Stimulated activated memory B cell treated with anti-CD40 and anti-IgM and Interleukin-4, amounts not matched to agents 10 μg/mL and 1 μg/mL and 100 μg/mL, for 72 hours (primary cell): ENCODE measurements at regions not wholly inside any gene's neighbourhood (a gene's known extent, or its start where the extent isn't known, plus 50 kb on each side); places are given as distances from the start of the nearest gene placed in this dataset.
"Not testable (repeated sequence)": the region's sequence is repeated elsewhere in the genome, so short reads cannot be mapped to it uniquely, and the experiment has no call there.

Experiments used
- ATAC-seq: fragments of 150-1000 bp; cut with Tn5 transposase; 2 replicates; pipeline ENCODE4 v1.10.0; 2021
- H3K27ac Mint-ChIP-seq: one replicate; pipeline ENCODE4 v1.8.0; 2022; ENCODE audit warnings: mild to moderate bottlenecking, mixed read lengths
- H3K27me3 Mint-ChIP-seq: one replicate; pipeline ENCODE4 v1.8.0; 2022; ENCODE audit warnings: mixed read lengths
- H3K36me3 Mint-ChIP-seq: one replicate; pipeline ENCODE4 v1.8.0; 2022; ENCODE audit warnings: mixed read lengths
- H3K4me1 Mint-ChIP-seq: one replicate; pipeline ENCODE4 v1.8.0; 2022; ENCODE audit warnings: mixed read lengths
- H3K4me3 Mint-ChIP-seq: one replicate; pipeline ENCODE4 v1.8.0; 2022; ENCODE audit warnings: mild to moderate bottlenecking, moderate library complexity, mixed read lengths
- H3K9me3 Mint-ChIP-seq: one replicate; pipeline ENCODE4 v1.8.0; 2022; ENCODE audit warnings: mixed read lengths

DNA sequence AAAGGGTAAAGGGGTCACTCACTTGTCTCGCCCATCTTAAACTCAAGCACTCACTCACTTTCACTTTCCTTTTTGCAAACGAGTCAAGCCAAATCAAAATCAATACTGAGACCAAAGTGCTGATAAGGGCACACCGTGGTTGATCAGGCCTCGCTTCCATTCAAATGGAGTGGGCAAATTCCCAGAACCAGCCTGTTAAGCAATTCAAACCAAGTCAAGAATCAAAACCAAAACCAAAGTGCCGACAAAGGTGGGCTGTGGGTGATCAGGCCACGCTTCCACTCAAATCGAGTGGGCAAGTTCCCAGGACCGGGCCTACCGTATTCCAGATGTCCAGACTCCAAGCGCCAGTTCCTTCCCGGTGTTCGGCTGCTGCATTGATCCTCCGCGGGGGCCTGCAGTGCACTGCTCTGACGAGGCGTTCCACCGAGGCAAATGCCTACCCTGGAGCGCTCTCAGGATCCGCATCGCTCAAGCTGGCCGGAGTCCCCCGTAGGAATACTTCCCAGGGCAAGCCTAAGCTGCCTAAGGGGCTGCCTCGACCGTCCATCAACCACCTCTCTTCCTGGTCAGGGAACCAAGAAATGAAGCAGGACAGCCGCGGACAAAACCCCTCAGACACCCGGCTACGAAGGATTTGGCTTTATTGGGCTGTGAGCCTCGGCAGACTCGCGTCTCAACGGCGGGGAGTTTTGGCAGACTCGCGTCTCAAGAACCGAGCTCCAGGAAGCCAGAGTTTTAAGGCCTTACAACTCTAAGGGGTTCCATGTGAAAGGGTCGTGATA is 89.9 kb upstream of the SLC1A4 start:
- Mint-ChIP-seq H3K9me3 (peaks cover 2% of the 10 kb centered on the region), H3K27me3 (no peaks in the 10 kb centered on the region), H3K4me1 (peaks cover 22% of the 10 kb centered on the region), H3K4me3 (no peak overlapping the region), H3K36me3 (peaks cover 61% of the 10 kb centered on the region), H3K27ac (peak overlapping the region; percentile 23)
- ATAC-seq, result no peak

DNA sequence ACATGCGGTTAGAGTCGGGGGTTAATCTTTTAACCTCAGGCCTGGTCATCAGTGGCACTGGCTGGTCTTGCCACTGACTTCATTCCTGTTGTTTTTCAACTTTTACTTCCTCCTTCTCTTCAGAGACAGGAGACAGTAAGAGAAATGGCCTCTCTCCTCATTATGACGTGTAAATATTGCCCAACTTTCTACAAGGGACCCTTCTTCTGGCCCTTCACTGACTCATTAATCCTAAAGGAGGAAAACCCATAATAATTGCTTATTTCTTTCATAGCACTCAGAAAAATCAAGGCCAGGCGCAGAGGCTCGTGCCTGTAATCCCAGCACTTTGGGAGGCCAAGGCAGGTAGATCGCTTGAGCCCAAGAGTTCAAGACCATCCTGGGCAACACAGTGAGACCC is 89.3 kb upstream of the SLC1A4 start:
- ATAC-seq, H3K27ac Mint-ChIP-seq, H3K9me3 Mint-ChIP-seq, H3K4me3 Mint-ChIP-seq, H3K27me3 Mint-ChIP-seq: not testable (repeated sequence)
- peaks cover 58% of the 10 kb centered on the region for H3K36me3 Mint-ChIP-seq
- peaks cover 28% of the 10 kb centered on the region for H3K4me1 Mint-ChIP-seq

DNA sequence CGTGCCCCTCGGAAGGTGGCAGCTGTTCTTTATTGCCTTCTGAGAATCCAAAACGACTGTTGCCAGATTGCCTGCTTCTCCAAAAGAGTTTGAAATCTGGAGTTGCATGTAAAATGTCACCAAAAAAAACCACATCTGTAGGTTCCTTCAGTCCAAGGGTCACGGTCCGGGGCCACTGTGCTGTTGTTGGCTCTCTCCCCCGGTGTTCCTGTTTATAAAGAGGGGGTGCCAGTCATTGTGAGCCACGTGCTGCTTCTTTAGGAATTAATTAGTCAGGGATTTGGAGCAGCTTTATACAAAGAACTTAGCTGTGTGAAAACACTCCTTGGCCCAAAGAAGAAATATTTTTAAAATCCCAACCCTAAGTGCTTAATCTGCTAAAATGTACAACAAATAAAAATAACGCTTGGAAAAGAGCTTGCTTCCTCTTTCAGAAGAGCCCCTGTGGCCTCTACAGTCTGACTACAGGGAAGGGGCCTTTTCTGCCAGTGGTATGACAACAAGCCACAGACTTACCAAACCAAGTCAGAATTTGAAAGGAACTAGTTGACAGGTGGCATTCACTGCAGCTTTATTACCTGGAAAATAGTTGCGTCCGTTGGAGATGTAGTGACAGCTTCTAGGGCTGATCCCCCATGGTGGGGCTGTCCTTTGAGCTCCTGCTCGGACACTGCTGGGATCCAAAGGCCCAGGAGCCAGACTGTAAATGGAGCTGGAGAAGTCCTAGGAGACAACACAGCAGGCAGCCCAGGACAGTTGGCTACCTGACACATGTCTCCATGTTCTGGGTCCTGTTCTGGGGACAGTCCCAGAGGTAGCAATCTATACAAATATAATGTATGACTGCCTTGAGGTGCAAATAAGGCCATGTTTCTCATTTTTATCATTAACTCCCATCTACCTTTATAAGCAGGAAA is 84.5 kb upstream of the SLC1A4 start:
- ATAC-seq, result peak; percentile 77
- H3K9me3 Mint-ChIP-seq, result no peaks in the 10 kb centered on the region
- peaks cover 32% of the 10 kb centered on the region for H3K4me1 Mint-ChIP-seq
- H3K4me3 Mint-ChIP-seq, result no peak overlapping the region
- peak overlapping the region; percentile 23 for H3K27ac Mint-ChIP-seq
- no peaks in the 10 kb centered on the region for H3K27me3 Mint-ChIP-seq
- peaks cover 42% of the 10 kb centered on the region for H3K36me3 Mint-ChIP-seq

DNA sequence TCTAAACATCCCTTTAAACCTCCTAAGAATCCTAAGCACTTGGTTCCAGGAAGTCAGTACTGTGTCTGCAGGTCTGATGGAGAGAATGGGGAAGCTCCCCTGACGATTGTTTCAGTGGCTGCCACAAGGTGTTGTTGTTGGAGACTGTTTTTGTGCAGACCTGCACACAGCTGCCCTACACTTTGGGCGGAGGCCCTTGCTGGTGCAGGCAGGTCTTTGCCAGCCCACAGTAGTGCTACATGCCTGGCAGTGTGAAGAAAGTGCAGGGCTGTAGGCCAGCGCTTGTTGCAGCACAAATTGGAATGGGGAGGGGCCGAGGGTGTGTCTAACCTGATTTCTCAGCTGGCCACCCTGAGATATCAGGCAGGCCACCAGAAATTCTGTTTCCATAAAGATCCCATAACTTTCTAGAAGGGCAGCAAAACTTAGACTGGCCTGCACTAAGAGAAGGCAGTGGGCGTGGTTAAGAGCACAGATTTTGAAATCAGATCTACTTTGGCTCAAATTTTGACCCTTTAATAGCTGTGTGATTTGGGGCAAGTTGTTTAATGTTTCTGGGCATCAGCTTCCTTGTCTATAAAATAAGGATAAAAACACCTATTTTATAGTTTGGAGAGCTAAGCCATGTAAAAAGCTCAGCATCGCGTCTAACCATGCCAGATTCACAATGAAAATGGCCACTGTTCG is 83.7 kb upstream of the SLC1A4 start:
- Mint-ChIP-seq H3K4me1 (peaks cover 32% of the 10 kb centered on the region), H3K27ac (peak overlapping the region; percentile 23), H3K9me3 (no peaks in the 10 kb centered on the region), H3K4me3 (peak overlapping the region; percentile 6), H3K27me3 (no peaks in the 10 kb centered on the region), H3K36me3 (peaks cover 42% of the 10 kb centered on the region)
- peak; percentile 39 for ATAC-seq

DNA sequence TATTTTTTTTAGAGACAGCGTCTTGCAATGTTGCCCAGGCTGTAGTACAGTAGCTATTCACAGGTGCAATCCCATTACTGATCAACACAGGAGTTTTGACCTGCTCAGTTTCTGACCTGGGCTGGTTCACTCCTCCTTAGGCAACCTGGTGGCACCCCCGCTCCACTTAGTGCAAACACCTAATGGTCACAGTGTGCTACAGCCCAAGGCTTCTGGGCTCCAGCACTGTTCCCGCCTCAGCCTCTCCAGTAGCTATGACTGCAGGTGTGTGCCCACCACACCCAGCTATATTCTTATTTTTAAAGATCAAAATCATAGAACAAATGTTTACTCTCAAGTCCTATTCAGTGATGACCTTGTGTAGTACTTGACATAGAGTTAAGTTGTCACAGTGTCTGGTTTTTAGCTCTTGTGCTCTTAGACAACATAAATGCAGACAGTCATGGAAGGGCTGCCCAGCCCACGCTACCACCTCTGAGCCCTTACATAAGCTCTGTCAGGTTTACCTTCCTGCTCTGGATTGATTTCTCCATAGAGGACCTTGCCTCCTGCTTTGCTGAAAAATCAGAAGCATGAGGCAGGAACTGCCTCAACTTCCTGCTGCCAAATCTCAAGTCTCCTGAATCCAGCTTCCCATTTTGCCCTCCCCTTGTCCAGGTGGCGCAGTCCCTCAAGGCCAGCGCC is 82.2 kb upstream of the SLC1A4 start:
- Mint-ChIP-seq H3K36me3 (peaks cover 41% of the 10 kb centered on the region), H3K27ac (peak overlapping the region; percentile 16), H3K4me1 (peaks cover 40% of the 10 kb centered on the region), H3K4me3 (no peak overlapping the region), H3K27me3 (no peaks in the 10 kb centered on the region), H3K9me3 (no peaks in the 10 kb centered on the region)
- ATAC-seq, result no peak

DNA sequence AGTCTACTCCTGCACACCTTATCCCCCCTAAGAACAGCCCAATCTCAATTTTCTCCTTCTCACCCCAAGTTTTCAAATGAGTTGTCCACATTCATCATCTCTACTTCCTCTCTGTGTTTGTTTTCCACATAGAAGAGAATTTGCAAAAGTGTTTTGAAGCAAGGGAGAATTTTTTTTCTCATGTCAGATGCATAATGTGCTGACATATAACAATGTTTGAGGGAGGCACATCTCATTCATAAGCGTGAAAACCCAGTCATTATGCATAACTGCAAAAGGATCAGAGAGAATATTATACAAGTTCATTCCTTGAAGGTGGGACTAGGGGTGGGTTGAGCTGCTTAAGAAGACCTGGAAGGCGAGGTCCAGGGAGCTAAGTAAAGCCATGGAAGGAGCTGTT is 80.8 kb upstream of the SLC1A4 start:
- Mint-ChIP-seq H3K9me3 (no peaks in the 10 kb centered on the region), H3K4me3 (no peak overlapping the region), H3K36me3 (peaks cover 33% of the 10 kb centered on the region), H3K27ac (peak overlapping the region; percentile 37), H3K4me1 (peaks cover 48% of the 10 kb centered on the region), H3K27me3 (no peaks in the 10 kb centered on the region)
- no peak for ATAC-seq

DNA sequence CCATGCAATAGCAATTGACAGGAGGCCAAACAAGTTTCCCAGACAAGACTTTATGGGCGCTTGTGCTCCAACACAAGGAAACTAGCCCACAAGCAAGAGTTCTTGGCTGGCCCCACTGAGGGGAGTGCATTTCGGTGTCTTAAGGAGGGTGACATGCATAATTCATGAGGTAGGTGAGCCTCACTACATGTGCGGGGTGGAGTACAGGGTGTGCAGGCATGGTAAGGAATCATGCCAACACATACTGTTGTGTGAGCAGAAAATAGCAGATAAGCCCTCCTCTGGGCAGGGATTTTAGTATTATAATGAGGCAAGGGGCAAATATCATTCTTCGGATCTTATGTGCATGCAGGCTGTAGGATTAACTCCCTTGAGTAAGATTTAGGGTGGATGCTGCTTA is 78.7 kb upstream of the SLC1A4 start:
- Mint-ChIP-seq H3K27ac (peak overlapping the region; percentile 74), H3K4me1 (peaks cover 52% of the 10 kb centered on the region), H3K27me3 (no peaks in the 10 kb centered on the region), H3K9me3 (no peaks in the 10 kb centered on the region), H3K36me3 (peaks cover 34% of the 10 kb centered on the region), H3K4me3 (no peak overlapping the region)
- ATAC-seq, result no peak

DNA sequence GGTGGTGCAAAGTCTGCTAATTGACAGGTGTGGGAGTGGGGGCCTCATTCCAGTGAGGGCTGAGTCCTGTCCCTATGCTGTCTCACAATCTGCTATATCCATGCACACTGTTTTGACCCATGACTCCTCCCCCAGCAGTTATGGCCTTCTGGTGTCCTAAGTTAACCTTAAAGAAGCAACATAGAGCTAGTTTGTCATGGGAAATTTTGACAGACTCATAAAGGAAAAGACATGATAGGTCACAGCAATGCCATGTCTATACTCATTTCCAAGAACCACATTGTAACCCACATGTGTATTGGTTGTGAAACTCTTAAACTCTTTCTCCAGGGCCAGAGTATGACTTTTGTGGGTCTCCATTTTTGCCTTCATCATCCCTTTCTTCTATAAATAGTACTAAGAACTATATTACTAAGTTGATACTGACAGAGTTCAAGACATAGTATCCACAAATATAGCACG is 78.2 kb upstream of the SLC1A4 start:
- Mint-ChIP-seq H3K27me3 (no peaks in the 10 kb centered on the region), H3K27ac (peak overlapping the region; percentile 74), H3K36me3 (peaks cover 30% of the 10 kb centered on the region), H3K4me1 (peaks cover 52% of the 10 kb centered on the region), H3K4me3 (no peak overlapping the region), H3K9me3 (no peaks in the 10 kb centered on the region)
- peak; percentile 68 for ATAC-seq

DNA sequence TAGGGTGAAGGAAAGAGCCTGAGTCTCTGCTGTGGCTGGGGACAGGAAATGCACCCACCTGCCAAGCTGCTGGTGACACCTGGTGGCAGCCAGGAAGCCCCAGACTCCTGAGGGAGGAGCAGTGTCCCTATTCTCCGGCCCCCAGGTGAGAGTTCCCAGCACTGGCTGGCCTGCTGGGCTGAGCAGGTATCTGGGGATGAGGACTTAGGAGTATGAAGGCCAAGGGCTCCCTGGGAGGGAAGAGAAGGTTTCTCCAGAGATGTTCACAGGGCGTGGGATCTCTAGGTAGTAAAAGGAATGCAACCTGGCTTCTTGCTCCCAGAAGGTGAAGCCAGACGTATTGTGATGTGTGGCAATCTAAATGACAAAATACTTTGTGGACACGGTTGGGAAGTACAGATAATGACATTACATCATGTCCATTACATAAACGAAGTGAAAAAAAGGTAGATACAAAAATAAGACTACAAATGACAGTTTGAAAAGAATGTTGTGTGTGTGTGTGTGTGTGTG is 75.8 kb upstream of the SLC1A4 start:
- H3K27ac Mint-ChIP-seq, result peak overlapping the region; percentile 92
- ATAC-seq, result no peak
- H3K9me3 Mint-ChIP-seq, result no peaks in the 10 kb centered on the region
- H3K4me3 Mint-ChIP-seq, result peak overlapping the region; percentile 21
- peaks cover 70% of the 10 kb centered on the region for H3K4me1 Mint-ChIP-seq
- no peaks in the 10 kb centered on the region for H3K27me3 Mint-ChIP-seq
- peaks cover 19% of the 10 kb centered on the region for H3K36me3 Mint-ChIP-seq

DNA sequence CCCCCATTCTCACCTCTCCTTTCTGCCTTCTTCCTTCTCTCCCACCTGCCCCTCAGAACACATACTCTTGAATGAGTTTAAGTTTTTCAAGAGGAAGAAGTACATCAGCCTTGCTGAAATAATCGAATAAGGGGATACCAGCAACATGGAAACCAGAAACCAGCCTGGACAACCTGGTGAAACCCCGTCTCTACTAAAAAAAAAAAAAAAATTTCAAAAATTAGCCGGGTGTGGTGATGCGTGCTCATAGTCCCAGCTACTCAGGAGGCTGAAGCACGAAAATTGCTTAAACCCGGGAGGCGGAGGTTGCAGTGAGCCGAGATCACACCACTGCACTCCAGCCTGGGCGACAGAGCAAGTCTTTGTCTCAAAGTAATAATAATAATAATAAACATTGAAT is 75.0 kb upstream of the SLC1A4 start:
- Mint-ChIP-seq H3K4me1 (peaks cover 73% of the 10 kb centered on the region), H3K4me3 (peak overlapping the region; percentile 69), H3K27ac (peak overlapping the region; percentile 92), H3K36me3 (peaks cover 19% of the 10 kb centered on the region), H3K27me3 (no peaks in the 10 kb centered on the region), H3K9me3 (no peaks in the 10 kb centered on the region)
- peak; percentile 3 for ATAC-seq

DNA sequence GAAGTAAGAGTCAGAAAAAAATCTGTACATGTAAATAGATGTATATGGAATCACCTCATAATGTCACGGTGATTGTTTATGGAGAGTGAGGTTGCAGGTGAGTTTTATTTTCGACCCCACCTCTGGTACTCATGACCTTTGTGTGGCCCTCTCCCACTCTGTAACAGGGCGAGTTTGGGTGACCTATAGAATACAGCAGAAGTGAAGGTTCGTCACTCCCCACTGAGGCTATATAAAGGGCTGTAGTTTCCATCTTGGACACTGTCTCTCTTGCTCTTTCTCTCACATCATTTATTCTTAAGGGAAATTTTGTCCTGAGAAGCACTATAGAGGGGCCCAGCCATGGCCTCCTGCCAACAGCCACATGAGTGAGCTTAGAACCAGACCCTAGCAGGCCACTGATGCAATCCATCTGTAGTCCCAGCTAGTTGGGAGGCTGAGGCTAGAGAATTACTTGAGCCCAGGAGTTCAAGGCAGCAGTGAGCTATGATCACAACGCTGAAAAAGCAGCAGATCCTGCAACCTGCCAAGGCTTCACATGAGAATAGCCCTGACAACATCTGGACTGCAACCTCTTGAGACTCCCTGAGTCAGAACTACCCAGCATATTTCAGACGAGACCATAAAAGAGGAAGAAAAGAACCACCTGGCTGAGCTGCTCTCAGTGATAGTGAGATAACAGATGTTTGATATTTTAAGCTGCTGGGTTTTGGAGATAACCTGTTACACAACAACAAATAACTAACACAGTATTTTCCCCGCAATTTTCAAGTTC is 74.3 kb upstream of the SLC1A4 start:
- H3K27ac Mint-ChIP-seq, result peak overlapping the region; percentile 92
- H3K4me1 Mint-ChIP-seq, result peaks cover 78% of the 10 kb centered on the region
- H3K36me3 Mint-ChIP-seq, result peaks cover 24% of the 10 kb centered on the region
- peak; percentile 89 for ATAC-seq
- no peaks in the 10 kb centered on the region for H3K9me3 Mint-ChIP-seq
- H3K27me3 Mint-ChIP-seq, result no peaks in the 10 kb centered on the region
- peak overlapping the region; percentile 56 for H3K4me3 Mint-ChIP-seq

DNA sequence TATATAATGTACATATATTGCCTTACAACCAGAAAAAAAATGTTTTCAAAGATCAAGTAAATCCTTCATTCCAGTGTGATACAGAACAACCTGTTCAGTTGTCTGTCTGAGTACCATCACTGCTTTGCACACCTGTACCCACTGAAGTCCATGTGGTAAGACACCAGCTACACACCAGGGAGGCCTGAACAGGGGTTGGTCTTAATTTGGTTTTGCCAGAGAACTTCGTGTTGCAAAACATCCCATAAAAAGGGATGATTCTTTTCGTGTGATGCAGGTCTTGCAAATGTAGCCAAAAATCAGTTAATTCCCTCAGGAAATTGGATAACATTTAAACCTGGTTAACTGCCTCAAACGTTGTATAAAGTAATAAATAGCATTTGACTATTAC is 73.7 kb upstream of the SLC1A4 start:
- H3K4me3 Mint-ChIP-seq, result no peak overlapping the region
- peak; percentile 42 for ATAC-seq

DNA sequence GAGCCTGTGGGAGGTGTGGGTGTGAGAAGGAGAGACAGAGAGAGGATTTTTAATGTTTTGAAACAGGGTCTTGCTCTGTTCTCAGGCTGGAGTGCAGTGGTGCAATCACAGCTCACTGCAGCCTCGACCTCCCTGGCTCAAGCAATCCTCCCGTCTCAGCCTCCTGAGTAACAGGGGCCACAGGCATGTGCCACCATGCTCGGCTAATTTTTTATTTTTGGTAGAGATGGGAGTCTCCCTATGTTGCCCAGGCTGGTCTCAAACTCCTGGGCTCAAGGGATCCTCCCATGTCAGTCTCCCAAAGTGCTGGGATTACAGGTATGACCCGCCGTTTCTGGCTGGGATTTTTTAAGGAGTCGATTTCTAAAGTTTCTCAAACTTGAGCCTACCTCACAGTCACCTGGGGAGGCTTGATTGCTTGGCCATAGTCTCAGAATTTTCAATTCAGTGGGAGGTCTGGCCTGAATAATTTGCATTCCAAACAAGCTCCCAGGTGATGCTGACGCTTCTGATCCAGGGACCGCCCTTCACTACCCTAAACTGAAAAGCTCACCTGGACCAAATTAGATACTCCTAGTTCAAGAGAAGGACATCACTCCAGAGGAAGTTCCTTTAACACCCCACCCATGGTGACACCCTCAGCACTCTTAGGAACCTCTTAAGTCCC is 70.8 kb upstream of the SLC1A4 start:
- H3K36me3 Mint-ChIP-seq, result peaks cover 31% of the 10 kb centered on the region
- peaks cover 76% of the 10 kb centered on the region for H3K4me1 Mint-ChIP-seq

More for the DNA sequence above, 73.7 kb upstream of the SLC1A4 start:
- Mint-ChIP-seq H3K27me3 (no peaks in the 10 kb centered on the region), H3K9me3 (no peaks in the 10 kb centered on the region), H3K27ac (peak overlapping the region; percentile 92), H3K36me3 (peaks cover 24% of the 10 kb centered on the region), H3K4me1 (peaks cover 78% of the 10 kb centered on the region)

More for the DNA sequence above, 70.8 kb upstream of the SLC1A4 start:
- peak overlapping the region; percentile 77 for H3K4me3 Mint-ChIP-seq
- peak overlapping the region; percentile 92 for H3K27ac Mint-ChIP-seq
- H3K27me3 Mint-ChIP-seq, result no peaks in the 10 kb centered on the region
- no peak for ATAC-seq
- H3K9me3 Mint-ChIP-seq, result no peaks in the 10 kb centered on the region
